ENCODE measurements at regions not wholly inside any gene's neighbourhood (a gene's known extent, or its start where the extent isn't known, plus 50 kb on each side); places are given as distances from the start of the nearest gene placed in this dataset.

DNA sequence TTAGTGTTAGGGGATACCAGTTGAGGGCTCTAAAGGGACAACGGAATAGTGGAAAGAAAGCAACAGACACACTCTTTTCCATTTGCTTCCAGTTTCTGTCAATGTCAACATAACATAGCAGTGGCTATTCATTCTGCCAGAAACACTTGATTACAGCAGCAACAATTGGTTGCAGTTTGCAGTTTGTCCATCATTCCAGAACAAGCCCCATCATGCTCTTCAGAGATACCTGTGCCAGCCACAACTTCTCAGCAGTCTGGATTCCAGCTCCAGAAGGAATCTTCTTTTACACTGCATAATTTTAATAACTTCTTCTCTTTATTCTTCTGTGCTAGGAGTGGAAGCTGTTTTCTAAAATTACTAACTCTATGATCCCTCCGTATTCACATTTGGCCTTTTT, 1521.4 kb downstream of the PLA2G4A start:
- no peak for TF ChIP-seq ZC3H10 (CRISPR knock-in tag; IDR thresholded peaks at IDR 0.05)
- no peak for TF ChIP-seq CSRNP3 (CRISPR knock-in tag; IDR thresholded peaks at IDR 0.05)
- TF ChIP-seq TSHZ2 (CRISPR knock-in tag; IDR thresholded peaks at IDR 0.05): no peak
- TF ChIP-seq ZNF70 (CRISPR knock-in tag; IDR thresholded peaks at IDR 0.05): no peak
- TF ChIP-seq ZFP30 (CRISPR knock-in tag; IDR thresholded peaks at IDR 0.05): no peak
- no peak for TF ChIP-seq ESRRG (CRISPR knock-in tag; IDR thresholded peaks at IDR 0.05)
- TF ChIP-seq ISL1 (CRISPR knock-in tag; IDR thresholded peaks at IDR 0.05): no peak
- no peak for TF ChIP-seq ZFP3 (CRISPR knock-in tag; IDR thresholded peaks at IDR 0.05)
- no peak for ATAC-seq

DNA sequence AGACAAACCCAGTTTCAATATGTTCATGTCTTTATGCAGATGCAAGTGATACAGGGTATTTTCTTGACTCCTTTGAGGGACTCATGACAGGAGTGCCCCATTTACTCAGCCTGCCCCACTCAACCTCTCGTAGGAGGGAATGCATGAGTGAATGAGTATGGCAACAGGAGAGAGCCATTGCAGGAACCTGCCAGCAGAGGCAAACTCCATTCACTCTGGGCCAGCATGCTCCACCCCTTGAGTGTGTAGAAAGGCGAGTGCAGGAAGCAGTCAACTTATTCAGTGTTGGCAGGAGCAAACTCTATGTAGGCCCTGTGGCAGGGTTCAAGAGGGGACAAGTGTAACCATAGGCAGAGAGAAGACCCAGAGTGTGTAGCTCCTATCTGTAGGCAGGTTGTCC, 1526.3 kb downstream of the PLA2G4A start:
- TF ChIP-seq CSRNP3 (CRISPR knock-in tag; IDR thresholded peaks at IDR 0.05) (no peak), ZFP30 (CRISPR knock-in tag; IDR thresholded peaks at IDR 0.05) (no peak), POU6F1 (CRISPR knock-in tag; IDR thresholded peaks at IDR 0.05; ENCODE audit: borderline replicate concordance, low read depth) (no peak), RARB (CRISPR knock-in tag; IDR thresholded peaks at IDR 0.05) (no peak), TSHZ2 (CRISPR knock-in tag; IDR thresholded peaks at IDR 0.05) (no peak), TCF4 (CRISPR knock-in tag; IDR thresholded peaks at IDR 0.05; ENCODE audit: borderline replicate concordance) (no peak), ZFP3 (CRISPR knock-in tag; IDR thresholded peaks at IDR 0.05) (no peak), OSR1 (CRISPR knock-in tag; IDR thresholded peaks at IDR 0.05) (no peak), PATZ1 (CRISPR knock-in tag; IDR thresholded peaks at IDR 0.05; ENCODE audit: borderline replicate concordance) (no peak), ARNTL (CRISPR knock-in tag; IDR thresholded peaks at IDR 0.05; ENCODE audit: borderline replicate concordance, low read depth) (no peak), ZNF565 (CRISPR knock-in tag; conservative IDR thresholded peaks at IDR 0.05; ENCODE audit: low read depth) (no peak), ZNF8 (CRISPR knock-in tag; IDR thresholded peaks at IDR 0.05) (no peak), SNAI2 (CRISPR knock-in tag; IDR thresholded peaks at IDR 0.05) (no peak), CSDC2 (CRISPR knock-in tag; IDR thresholded peaks at IDR 0.05) (no peak), CREB5 (CRISPR knock-in tag; IDR thresholded peaks at IDR 0.05; ENCODE audit: low read depth) (no peak), BACH2 (CRISPR knock-in tag; IDR thresholded peaks at IDR 0.05; ENCODE audit: borderline replicate concordance) (no peak)
- ATAC-seq: no peak

Measured in SK-N-SH treated with all-trans-retinoic acid at 6 μM for 48 hours (cell line).